Esophagus muscularis mucosa (tissue), 3 donors: ENCODE measurements at regions not wholly inside any gene's neighbourhood (a gene's known extent, or its start where the extent isn't known, plus 50 kb on each side); places are given as distances from the start of the nearest gene placed in this dataset.

Source experiments
- CTCF ChIP-seq, 3 experiments: fragments of 200-600 bp in 2 of 3; fragments of 450-650 bp in 1 of 3; sonication (generic) in 2 of 3; IDR thresholded peaks; one replicate each; pipeline ENCODE4 v1.5.1; 2017 to 2019; ENCODE audit warnings: antibody characterized with exemption in 3 of 3, mild to moderate bottlenecking in 2 of 3, moderate library complexity in 1 of 3
- POLR2A ChIP-seq: fragments of 450-650 bp; IDR thresholded peaks from one replicate; pipeline ENCODE4 v1.6.1; 2017; ENCODE audit warnings: antibody characterized with exemption, moderate library complexity, mild to moderate bottlenecking, low read depth

- no peak for TF ChIP-seq POLR2A
- TF ChIP-seq CTCF (IDR thresholded peaks at IDR 0.05): no peak
Measured at GRCh38 chr13:96925477-96925876, 68.8 kb downstream of the OXGR1 start.
